ENCODE measurements at regions not wholly inside any gene's neighbourhood (a gene's known extent, or its start where the extent isn't known, plus 50 kb on each side); places are given as distances from the start of the nearest gene placed in this dataset.

GRCh38 chr1:56190806-56191365 lies 388.5 kb downstream of the PLPP3 start:
- peaks cover 26% of the 10 kb centered on the region for H3K4me1 ChIP-seq
- H3K27me3 ChIP-seq: no peaks in the 10 kb centered on the region
- no peak for DNase-seq (ENCODE audit: low spot score in 2 of 2)
- TF ChIP-seq EP300 (IDR thresholded peaks at IDR 0.05) (no peak), CTCF (IDR thresholded peaks at IDR 0.05) (no peak), POLR2A (IDR thresholded peaks at IDR 0.05) (no peak), POLR2AphosphoS5 (IDR thresholded peaks at IDR 0.05) (no peak)
- H3K27ac ChIP-seq: no peak overlapping the region
- WGBS: 56% methylated on average over 7 of the region's 7 CpGs
- no peaks in the 10 kb centered on the region for H3K36me3 ChIP-seq
- no peak overlapping the region for H3K4me3 ChIP-seq
- H3K9me3 ChIP-seq: no peaks in the 10 kb centered on the region

GRCh38 chr1:56189946-56190805 lies 389.2 kb downstream of the PLPP3 start:
- no peak overlapping the region for H3K4me3 ChIP-seq
- TF ChIP-seq POLR2AphosphoS5 (IDR thresholded peaks at IDR 0.05) (no peak), EP300 (IDR thresholded peaks at IDR 0.05) (no peak), POLR2A (IDR thresholded peaks at IDR 0.05) (no peak), CTCF (IDR thresholded peaks at IDR 0.05) (no peak)
- no peak for DNase-seq (ENCODE audit: low spot score in 2 of 2)
- 81% methylated on average over 11 of the region's 11 CpGs for WGBS
- no peaks in the 10 kb centered on the region for H3K27me3 ChIP-seq
- no peaks in the 10 kb centered on the region for H3K9me3 ChIP-seq
- no peak overlapping the region for H3K27ac ChIP-seq
- peaks cover 26% of the 10 kb centered on the region for H3K4me1 ChIP-seq
- no peaks in the 10 kb centered on the region for H3K36me3 ChIP-seq

- Histone ChIP-seq H3K36me3 (no peaks in the 10 kb centered on the region), H3K27me3 (no peaks in the 10 kb centered on the region), H3K27ac (no peak overlapping the region), H3K4me1 (peaks cover 26% of the 10 kb centered on the region), H3K9me3 (no peaks in the 10 kb centered on the region), H3K4me3 (no peak overlapping the region)
- no peak for TF ChIP-seq POLR2A (IDR thresholded peaks at IDR 0.05)
- no peak for TF ChIP-seq EP300 (IDR thresholded peaks at IDR 0.05)
- TF ChIP-seq POLR2AphosphoS5 (IDR thresholded peaks at IDR 0.05): no peak
- no peak for TF ChIP-seq CTCF (IDR thresholded peaks at IDR 0.05)
- no peak for DNase-seq (ENCODE audit: low spot score in 2 of 2)
- 78% methylated on average over 2 of the region's 2 CpGs for WGBS
These were observed 389.9 kb downstream of the PLPP3 start for GRCh38 chr1:56189454-56189853.

GRCh38 chr1:56188855-56189254 lies 390.5 kb downstream of the PLPP3 start:
- Histone ChIP-seq H3K4me1 (peaks cover 26% of the 10 kb centered on the region), H3K36me3 (no peaks in the 10 kb centered on the region), H3K4me3 (no peak overlapping the region), H3K27ac (no peak overlapping the region), H3K27me3 (no peaks in the 10 kb centered on the region), H3K9me3 (no peaks in the 10 kb centered on the region)
- TF ChIP-seq POLR2AphosphoS5 (IDR thresholded peaks at IDR 0.05): no peak
- TF ChIP-seq CTCF (IDR thresholded peaks at IDR 0.05): no peak
- no peak for TF ChIP-seq POLR2A (IDR thresholded peaks at IDR 0.05)
- TF ChIP-seq EP300 (IDR thresholded peaks at IDR 0.05): no peak
- no peak for DNase-seq (ENCODE audit: low spot score in 2 of 2)
- WGBS: 59% methylated on average over 3 of the region's 3 CpGs

GRCh38 chr1:56188221-56188620 lies 391.1 kb downstream of the PLPP3 start:
- no peak overlapping the region for H3K27ac ChIP-seq
- WGBS: 54% methylated on average over 3 of the region's 3 CpGs
- no peaks in the 10 kb centered on the region for H3K36me3 ChIP-seq
- DNase-seq (ENCODE audit: low spot score in 2 of 2): no peak
- TF ChIP-seq EP300 (IDR thresholded peaks at IDR 0.05) (no peak), POLR2A (IDR thresholded peaks at IDR 0.05) (no peak), CTCF (IDR thresholded peaks at IDR 0.05) (no peak), POLR2AphosphoS5 (IDR thresholded peaks at IDR 0.05) (peak in 2 of 3 donors; percentile 62 to 64)
- H3K4me3 ChIP-seq: no peak overlapping the region
- H3K4me1 ChIP-seq: peaks cover 26% of the 10 kb centered on the region
- H3K27me3 ChIP-seq: no peaks in the 10 kb centered on the region
- no peaks in the 10 kb centered on the region for H3K9me3 ChIP-seq

Measured in suprapubic skin (tissue), 4 donors.